ENCODE measurements at regions not wholly inside any gene's neighbourhood (a gene's known extent, or its start where the extent isn't known, plus 50 kb on each side); places are given as distances from the start of the nearest gene placed in this dataset.
"Not testable (repeated sequence)": the region's sequence is repeated elsewhere in the genome, so short reads cannot be mapped to it uniquely, and the experiment has no call there.

DNA sequence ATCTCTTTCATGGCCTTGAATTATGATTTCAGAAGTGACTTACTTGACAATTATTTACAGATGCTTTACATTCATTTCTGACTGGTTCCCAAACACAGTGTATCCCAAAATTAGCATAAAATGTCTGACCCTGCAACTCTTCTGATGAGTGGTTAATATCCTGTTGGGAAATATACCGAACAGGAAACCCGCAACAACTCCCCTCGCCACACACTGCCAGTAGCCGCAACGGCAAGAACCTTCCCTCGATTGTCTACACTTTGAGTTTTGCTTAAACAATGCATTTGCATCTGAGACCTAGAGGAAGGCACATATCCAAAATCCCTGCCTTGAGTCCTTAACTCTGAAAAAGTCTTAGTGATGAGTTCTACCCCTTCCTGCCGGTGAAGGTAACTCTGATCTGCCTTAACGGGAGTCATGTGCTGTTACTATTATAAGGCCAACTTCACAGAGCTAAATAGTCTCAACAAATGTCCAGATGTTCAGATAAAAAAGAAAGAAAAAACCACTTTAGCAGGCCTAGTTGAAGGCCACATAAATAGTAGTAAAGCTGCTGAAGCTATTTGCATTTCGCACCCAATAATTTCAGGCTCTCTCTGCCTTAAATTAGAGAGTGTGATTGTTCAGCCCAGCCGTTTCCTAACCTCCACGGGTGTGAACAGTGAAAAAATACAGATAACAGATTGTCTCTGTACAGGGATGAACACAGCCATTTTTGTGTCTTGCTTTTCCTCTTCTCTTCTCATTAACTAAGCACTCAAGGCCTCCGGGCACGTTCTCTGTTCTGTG, 321.1 kb downstream of the HS3ST3B1 start:
- DNase-seq (ENCODE audit: low read depth) = no peak

- no peak for DNase-seq (ENCODE audit: low read depth)
These were observed 318.9 kb downstream of the HS3ST3B1 start for GRCh38 chr17:14619821-14620220.

GRCh38 chr17:14616528-14616927, 315.6 kb downstream of the HS3ST3B1 start:
- no peak for DNase-seq (ENCODE audit: low read depth)

DNA sequence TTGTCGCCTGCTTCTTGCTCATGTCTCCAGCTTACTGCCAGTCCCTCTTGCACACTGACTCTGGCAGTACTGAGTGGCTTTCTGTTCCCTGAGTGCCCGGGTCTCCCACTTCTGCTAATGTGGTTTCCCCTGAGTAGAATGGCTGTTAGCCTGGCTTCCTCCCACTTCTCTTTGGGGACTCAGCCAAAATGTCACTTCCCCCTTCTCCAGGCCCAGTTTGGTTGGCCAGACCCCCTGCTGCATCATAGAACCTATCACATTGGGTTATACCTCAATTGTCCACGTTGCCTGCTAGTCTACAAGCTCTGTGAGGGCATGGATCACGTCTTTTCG, 304.4 kb downstream of the HS3ST3B1 start:
- DNase-seq (ENCODE audit: low read depth) = no peak

DNA sequence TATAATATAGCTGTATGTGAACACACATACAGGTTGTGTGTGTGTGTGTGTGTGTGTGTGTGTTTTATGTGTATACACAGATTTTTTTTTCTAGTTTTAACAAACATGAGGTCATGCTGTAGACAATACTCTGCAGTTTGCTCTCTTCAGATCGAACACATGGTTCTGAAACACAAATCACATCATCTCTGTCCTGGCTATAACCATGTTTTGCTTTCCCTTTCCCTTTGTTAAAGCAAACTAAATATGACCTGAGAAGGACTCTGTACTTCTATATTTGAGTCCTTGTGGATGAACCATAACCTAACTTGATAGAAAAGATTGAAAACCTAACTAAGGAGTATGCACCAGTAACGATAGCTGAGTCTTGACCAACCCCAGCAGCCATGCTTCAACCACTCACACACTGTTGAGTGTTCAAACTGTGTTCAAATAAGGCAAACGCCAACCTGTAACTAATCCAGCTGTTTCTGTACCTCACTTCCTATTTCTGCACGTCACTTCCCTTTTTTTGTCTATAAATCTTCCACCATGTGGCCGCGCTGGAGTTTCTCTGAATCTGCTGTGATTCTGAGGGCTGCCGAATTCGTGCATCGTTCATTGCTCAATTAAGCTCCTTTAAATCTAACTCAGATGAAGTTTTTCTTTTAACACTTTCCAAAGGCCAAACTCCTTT, 303.8 kb downstream of the HS3ST3B1 start:
- DNase-seq (ENCODE audit: low read depth) = no peak

DNA sequence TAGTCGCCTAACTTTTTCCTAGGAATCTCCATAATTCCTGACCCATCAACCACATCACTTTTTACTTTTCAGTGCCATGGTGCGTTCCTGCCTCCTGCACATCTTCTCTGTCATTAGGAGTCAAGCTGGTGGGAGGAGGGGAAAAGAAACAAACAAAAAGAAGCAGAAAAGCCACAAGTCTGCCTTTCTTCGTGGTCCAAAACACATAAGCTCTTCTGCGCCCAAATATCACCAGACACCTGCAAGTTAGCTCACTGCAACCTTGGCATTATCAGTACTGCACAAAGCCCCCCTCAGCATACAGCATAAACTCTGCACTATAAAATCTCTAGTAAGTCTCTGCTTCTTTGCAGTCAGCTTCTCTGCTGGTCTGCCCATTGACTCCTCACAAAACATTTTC, 295.3 kb downstream of the HS3ST3B1 start:
- no peak for DNase-seq (ENCODE audit: low read depth)

GRCh38 chr17:14595656-14596055, 294.8 kb downstream of the HS3ST3B1 start:
- DNase-seq (ENCODE audit: low read depth) = no peak

- no peak for DNase-seq (ENCODE audit: low read depth)
These were observed 293.8 kb downstream of the HS3ST3B1 start for GRCh38 chr17:14594690-14595089.

DNA sequence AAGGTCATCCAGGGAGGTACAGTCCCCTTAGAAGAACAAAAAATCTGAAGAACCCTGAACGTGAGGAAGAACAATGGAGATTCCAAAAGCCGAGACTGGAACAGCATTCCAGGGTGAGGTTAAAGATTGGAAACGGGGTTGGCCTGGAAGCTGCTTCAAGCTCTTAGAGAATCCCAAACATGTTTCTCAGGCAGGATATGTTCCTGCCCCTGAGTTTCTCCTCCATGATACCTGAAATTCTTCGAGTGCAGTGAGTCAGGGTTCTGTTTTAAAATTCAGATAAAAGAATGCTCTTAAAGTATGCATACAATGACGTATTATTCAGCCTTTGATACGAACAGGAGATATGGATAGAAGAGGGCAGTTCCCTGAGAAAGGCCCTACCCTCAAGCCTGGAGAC, 293.1 kb downstream of the HS3ST3B1 start:
- no peak for DNase-seq (ENCODE audit: low read depth)

DNA sequence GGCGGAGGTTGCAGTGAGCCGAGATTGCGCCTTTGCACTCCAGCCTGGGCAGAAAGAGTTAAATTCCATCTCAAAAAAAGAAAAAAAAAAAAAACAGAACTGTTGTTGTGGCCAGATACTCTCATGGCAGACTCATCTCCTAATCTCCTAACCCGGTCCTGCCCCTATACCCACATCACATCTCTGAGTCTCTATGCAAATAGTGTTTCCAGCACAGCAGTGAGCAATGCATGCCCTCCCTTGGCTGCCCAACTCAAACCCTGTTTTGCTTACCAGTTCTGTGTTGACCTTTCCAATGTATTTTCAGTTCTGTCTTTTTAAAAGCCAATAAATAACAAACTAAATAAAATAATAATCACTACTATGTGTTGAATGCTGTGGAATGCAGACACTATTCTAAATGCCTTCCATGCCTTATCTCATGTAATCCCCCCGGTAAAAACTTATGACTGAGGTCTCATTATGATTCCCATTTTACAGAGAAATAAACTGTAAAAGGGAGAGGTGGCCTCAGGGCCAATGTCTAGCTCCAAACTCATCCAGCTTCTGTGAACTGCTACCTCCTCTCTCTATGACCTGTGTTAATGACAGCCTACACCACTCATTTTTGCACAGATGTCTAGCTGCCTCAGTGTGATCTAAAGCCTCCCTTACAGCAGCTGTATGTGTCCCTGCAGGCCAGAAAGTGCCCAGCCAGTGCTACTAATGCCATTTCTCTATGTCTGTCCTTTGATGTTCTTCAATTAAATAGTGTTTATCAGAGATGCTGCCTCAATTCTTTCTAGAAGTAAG, 289.8 kb downstream of the HS3ST3B1 start:
- DNase-seq (ENCODE audit: low read depth) = no peak

- no peak for DNase-seq (ENCODE audit: low read depth)
These were observed 284.2 kb downstream of the HS3ST3B1 start for GRCh38 chr17:14585099-14585498.

- DNase-seq (ENCODE audit: low read depth) = no peak
These were observed 282.1 kb downstream of the HS3ST3B1 start for GRCh38 chr17:14582996-14583395.

- no peak for DNase-seq (ENCODE audit: low read depth)
These were observed 280.4 kb downstream of the HS3ST3B1 start for GRCh38 chr17:14581186-14581830.

DNA sequence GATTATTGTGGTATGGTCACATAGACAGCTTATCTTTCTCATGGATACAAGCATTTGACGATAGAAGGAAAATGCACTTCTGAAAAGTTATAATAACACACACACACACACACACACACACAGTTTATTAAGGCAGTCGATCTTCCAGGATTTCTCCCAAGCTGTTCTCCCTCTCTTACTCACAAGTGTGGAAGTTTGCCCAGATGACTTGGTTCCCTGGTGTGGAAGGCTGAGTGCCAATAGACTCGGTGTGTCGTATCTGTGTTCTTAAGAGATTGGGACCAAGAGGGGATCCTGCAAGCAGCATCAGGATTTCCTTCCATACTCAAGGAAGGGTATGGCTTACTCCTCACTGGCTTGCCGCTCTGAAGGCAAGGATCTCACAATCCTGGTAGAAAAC, 279.6 kb downstream of the HS3ST3B1 start:
- no peak for DNase-seq (ENCODE audit: low read depth)

GRCh38 chr17:14579716-14580115, 278.8 kb downstream of the HS3ST3B1 start:
- no peak for DNase-seq (ENCODE audit: low read depth)

- no peak for DNase-seq (ENCODE audit: low read depth)
These were observed 274.6 kb downstream of the HS3ST3B1 start for GRCh38 chr17:14575471-14575953.

GRCh38 chr17:14560325-14560724, 259.4 kb downstream of the HS3ST3B1 start:
- DNase-seq (ENCODE audit: low read depth) = not testable (repeated sequence)

- no peak for DNase-seq (ENCODE audit: low read depth)
These were observed 258.6 kb downstream of the HS3ST3B1 start for GRCh38 chr17:14559264-14560119.

DNA sequence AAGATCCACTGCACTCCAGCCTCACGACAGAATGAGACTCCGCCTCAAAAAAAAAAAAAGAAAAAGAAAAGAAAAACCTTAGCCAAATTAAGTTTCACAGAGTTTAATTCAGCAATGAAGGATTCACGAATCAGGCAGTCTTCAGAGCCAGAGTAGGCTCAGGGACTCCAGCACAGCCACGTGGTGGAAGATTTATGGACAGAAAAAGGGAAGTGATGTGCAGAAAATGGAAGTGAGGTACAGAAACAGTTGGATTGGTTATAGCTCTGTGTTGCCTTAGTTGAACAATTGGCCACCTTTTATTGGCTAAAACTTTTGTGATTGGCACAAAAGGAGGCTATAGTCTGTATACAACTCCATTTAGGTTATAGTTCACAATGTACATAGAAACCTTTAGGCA, 256.6 kb downstream of the HS3ST3B1 start:
- DNase-seq (ENCODE audit: low read depth) = no peak

- no peak for DNase-seq (ENCODE audit: low read depth)
These were observed 253.0 kb downstream of the HS3ST3B1 start for GRCh38 chr17:14553847-14554246.

DNA sequence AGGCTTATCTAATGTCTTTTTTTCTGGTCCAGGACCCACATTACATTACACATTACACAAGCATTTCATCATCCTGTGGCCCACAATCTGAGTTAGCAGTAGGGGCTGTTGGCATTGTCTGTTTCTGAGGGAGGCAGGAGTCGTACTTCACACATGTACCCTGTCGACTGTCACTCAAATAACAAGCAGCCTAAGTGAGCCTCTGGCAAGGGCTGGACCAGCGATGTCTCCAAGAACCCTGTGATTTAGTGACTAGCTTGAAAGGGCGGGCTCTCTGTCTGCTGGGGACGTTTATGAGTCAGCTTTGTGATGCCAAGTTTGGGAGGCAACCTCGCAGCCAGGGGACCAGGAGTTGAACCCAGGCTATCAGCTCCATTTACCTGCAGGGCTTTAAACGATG, 251.4 kb downstream of the HS3ST3B1 start:
- no peak for DNase-seq (ENCODE audit: low read depth)

Measured in activated gamma-delta T cell treated with anti-CD3 and anti-CD28 coated beads, Interleukin-2, amount 50 U/mL, for 16 hours (primary cell).